Suprapubic skin (tissue), 3 donors: ENCODE measurements at regions not wholly inside any gene's neighbourhood (a gene's known extent, or its start where the extent isn't known, plus 50 kb on each side); places are given as distances from the start of the nearest gene placed in this dataset.

ENCODE experiments used
- POLR2A ChIP-seq, 2 donors: fragments of 450-650 bp; IDR thresholded peaks; one replicate each; pipeline ENCODE4 v1.6.1; 2017; ENCODE audit warnings: antibody characterized with exemption in 2 of 2, mild to moderate bottlenecking in 2 of 2, moderate library complexity in 2 of 2
- TF ChIP-seq, protein P1 (sequence below), 2 donors: fragments of 200-600 bp in 1 of 2; fragments of 450-650 bp in 1 of 2; sonication (generic) in 1 of 2; IDR thresholded peaks; one replicate each; pipeline ENCODE4 v1.5.1; 2016 to 2019; ENCODE audit warnings: antibody characterized with exemption in 2 of 2, mild to moderate bottlenecking in 1 of 2, moderate library complexity in 1 of 2

DNA sequence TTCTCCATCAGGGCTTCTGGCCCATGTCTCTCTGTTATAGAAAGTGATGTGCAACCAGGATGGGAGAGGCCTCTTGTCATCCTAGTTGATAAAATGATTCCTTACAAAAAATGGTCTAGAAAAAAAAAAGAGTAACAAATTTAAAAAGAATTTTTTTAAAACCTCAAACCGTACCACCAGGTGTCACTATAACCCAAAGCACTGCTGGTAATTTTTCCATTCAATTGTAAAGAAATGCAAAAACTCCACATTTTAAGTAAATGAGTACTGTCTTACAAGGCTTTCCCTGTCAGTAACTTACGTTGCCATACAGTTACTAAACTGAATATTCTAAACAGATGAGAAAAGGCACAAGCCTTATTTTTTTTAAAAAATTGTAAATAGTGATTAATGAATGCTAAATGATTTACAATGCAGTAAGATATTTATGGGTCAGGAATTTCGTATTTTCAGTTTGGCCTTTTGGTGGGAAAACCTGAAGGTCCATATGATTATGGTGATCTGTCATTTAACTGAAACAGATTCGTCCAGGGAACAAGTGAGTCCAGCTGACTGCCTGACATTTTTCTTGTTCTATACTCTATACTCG is 95.4 kb downstream of the OGFRL1 start:
- TF ChIP-seq, protein P1, sequence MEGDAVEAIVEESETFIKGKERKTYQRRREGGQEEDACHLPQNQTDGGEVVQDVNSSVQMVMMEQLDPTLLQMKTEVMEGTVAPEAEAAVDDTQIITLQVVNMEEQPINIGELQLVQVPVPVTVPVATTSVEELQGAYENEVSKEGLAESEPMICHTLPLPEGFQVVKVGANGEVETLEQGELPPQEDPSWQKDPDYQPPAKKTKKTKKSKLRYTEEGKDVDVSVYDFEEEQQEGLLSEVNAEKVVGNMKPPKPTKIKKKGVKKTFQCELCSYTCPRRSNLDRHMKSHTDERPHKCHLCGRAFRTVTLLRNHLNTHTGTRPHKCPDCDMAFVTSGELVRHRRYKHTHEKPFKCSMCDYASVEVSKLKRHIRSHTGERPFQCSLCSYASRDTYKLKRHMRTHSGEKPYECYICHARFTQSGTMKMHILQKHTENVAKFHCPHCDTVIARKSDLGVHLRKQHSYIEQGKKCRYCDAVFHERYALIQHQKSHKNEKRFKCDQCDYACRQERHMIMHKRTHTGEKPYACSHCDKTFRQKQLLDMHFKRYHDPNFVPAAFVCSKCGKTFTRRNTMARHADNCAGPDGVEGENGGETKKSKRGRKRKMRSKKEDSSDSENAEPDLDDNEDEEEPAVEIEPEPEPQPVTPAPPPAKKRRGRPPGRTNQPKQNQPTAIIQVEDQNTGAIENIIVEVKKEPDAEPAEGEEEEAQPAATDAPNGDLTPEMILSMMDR (IDR thresholded peaks at IDR 0.05) = peak; percentile 39 to 43
- no peak for TF ChIP-seq POLR2A (IDR thresholded peaks at IDR 0.05)
